Lung (tissue), 11 donors: ENCODE measurements at regions not wholly inside any gene's neighbourhood (a gene's known extent, or its start where the extent isn't known, plus 50 kb on each side); places are given as distances from the start of the nearest gene placed in this dataset.

Experiments used
- ATAC-seq: fragments of 200-7000 bp; cut with Tn5 transposase; one replicate; pipeline ENCODE4 v1.9.1; 2020; ENCODE audit warnings: moderate number of reproducible peaks; ENCODE audit not compliant: insufficient read depth, low FRiP score
- DNase-seq, 3 donors: peaks; one replicate each; pipeline ENCODE4 v3.0.0-alpha.2; 2013 to 2017
- H3K27ac ChIP-seq, 2 donors: one replicate each; pipeline ENCODE4 v1.5.1; 2013; ENCODE audit warnings: mild to moderate bottlenecking in 2 of 2, moderate library complexity in 2 of 2, control low read depth in 1 of 2, inconsistent platforms in 1 of 2, low read depth in 1 of 2, low read length in 1 of 2
- H3K27me3 ChIP-seq, 3 donors: one replicate each; pipeline ENCODE4 v1.5.1; 2013; ENCODE audit warnings: low read length in 2 of 3; ENCODE audit not compliant: control insufficient read depth in 3 of 3, insufficient read depth in 3 of 3
- H3K36me3 ChIP-seq, 4 donors: one replicate each; pipeline ENCODE4 v1.5.1; 2013; ENCODE audit warnings: low read length in 4 of 4, mild to moderate bottlenecking in 1 of 4, moderate library complexity in 1 of 4; ENCODE audit not compliant: control insufficient read depth in 4 of 4, insufficient read depth in 4 of 4
- H3K4me1 ChIP-seq, 5 donors: one replicate each; pipeline ENCODE4 v1.5.1; 2013; ENCODE audit warnings: low read length in 5 of 5, mild to moderate bottlenecking in 2 of 5, moderate library complexity in 1 of 5; ENCODE audit not compliant: control insufficient read depth in 5 of 5, insufficient read depth in 5 of 5
- H3K4me3 ChIP-seq: one replicate; pipeline ENCODE4 v1.5.1; 2013; ENCODE audit warnings: mild to moderate bottlenecking, control low read depth, moderate library complexity
- H3K9ac ChIP-seq, 2 donors: one replicate each; pipeline ENCODE4 v1.5.1; 2013; ENCODE audit warnings: low read length in 2 of 2, control low read depth in 1 of 2; ENCODE audit not compliant: insufficient read depth in 1 of 2
- H3K9me3 ChIP-seq, 4 donors: one replicate each; pipeline ENCODE4 v1.5.1; 2013; ENCODE audit warnings: low read length in 3 of 4, mild to moderate bottlenecking in 1 of 4, moderate library complexity in 1 of 4; ENCODE audit not compliant: control insufficient read depth in 4 of 4, insufficient read depth in 3 of 4
- CTCF ChIP-seq: IDR thresholded peaks from 2 replicates; pipeline ENCODE4 v1.5.1; 2012; ENCODE audit warnings: mild to moderate bottlenecking; ENCODE audit errors: control extremely low read depth, extremely low read depth
- WGBS, 2 donors: extraction: QIAGEN DNeasy Blood & Tissue Kit; methylation state at CpG; one replicate each; pipeline ENCODE4 v1.1.7; 2013; 5-methylcytosine and 5-hydroxymethylcytosine counted together
- donor health status: control.
- donor health status: control.
- donor health status: Bipolar disorder and iron deficiency.
- donor health status: healthy.
- donor health status: DM: yes; HTN: yes; CAD: no.

GRCh38 chr4:186351668-186352194, 85.7 kb downstream of the F11 start:
- H3K36me3 ChIP-seq: no peaks in the 10 kb centered on the region
- ATAC-seq: no peak
- peaks cover 0 to 5% (median 0%) of the 10 kb centered on the region in 3 donors for H3K27me3 ChIP-seq
- no peak overlapping the region for H3K27ac ChIP-seq
- H3K4me3 ChIP-seq: no peak overlapping the region
- WGBS, 2 donors: 84% methylated on average over 7 of the region's 7 CpGs
- peaks cover 0 to 5% (median 0%) of the 10 kb centered on the region in 4 donors for H3K9me3 ChIP-seq
- H3K4me1 ChIP-seq: no peaks in the 10 kb centered on the region
- no peak for TF ChIP-seq CTCF
- DNase-seq: no peak
- no peak overlapping the region for H3K9ac ChIP-seq

- WGBS, 2 donors: 73 to 77% methylated on average over 10 of the region's 10 CpGs
Measured at GRCh38 chr4:186348433-186348832, 82.4 kb downstream of the F11 start.

GRCh38 chr4:186347743-186348142, 81.8 kb downstream of the F11 start:
- H3K4me1 ChIP-seq: no peaks in the 10 kb centered on the region
- TF ChIP-seq CTCF: no peak
- whole genome bisulfite sequencing, 2 donors: 56 to 68% methylated on average over 12 of the region's 12 CpGs
- H3K27ac ChIP-seq: no peak overlapping the region
- no peaks in the 10 kb centered on the region for H3K36me3 ChIP-seq
- H3K27me3 ChIP-seq: peaks cover 0 to 7% (median 0%) of the 10 kb centered on the region in 3 donors
- H3K4me3 ChIP-seq: no peak overlapping the region
- no peak for ATAC-seq
- no peak overlapping the region for H3K9ac ChIP-seq
- peaks cover 0 to 5% (median 0%) of the 10 kb centered on the region in 4 donors for H3K9me3 ChIP-seq
- DNase-seq: no peak

More at GRCh38 chr4:186348433-186348832, 82.4 kb downstream of the F11 start:
- Histone ChIP-seq H3K9me3 (peaks cover 0 to 5% (median 0%) of the 10 kb centered on the region in 4 donors), H3K27ac (no peak overlapping the region), H3K36me3 (no peaks in the 10 kb centered on the region), H3K4me3 (no peak overlapping the region), H3K27me3 (peaks cover 0 to 7% (median 0%) of the 10 kb centered on the region in 3 donors), H3K4me1 (no peaks in the 10 kb centered on the region), H3K9ac (no peak overlapping the region)
- DNase-seq (no peak), ATAC-seq (no peak)
- no peak for TF ChIP-seq CTCF

GRCh38 chr4:186345184-186345583, 79.2 kb downstream of the F11 start:
- Histone ChIP-seq H3K4me3 (no peak overlapping the region), H3K4me1 (no peaks in the 10 kb centered on the region), H3K9ac (no peak overlapping the region), H3K36me3 (no peaks in the 10 kb centered on the region), H3K27me3 (peaks cover 0 to 7% (median 0%) of the 10 kb centered on the region in 3 donors), H3K27ac (no peak overlapping the region), H3K9me3 (peaks cover 0 to 5% (median 0%) of the 10 kb centered on the region in 4 donors)
- no peak for TF ChIP-seq CTCF
- WGBS, 2 donors: 47 to 53% methylated on average over 3 of the region's 3 CpGs
- ATAC-seq (no peak), DNase-seq (no peak)
